DND-41 (cell line): ENCODE measurements at regions not wholly inside any gene's neighbourhood (a gene's known extent, or its start where the extent isn't known, plus 50 kb on each side); places are given as distances from the start of the nearest gene placed in this dataset.

ENCODE experiments used
- CTCF ChIP-seq: IDR thresholded peaks from 2 replicates; pipeline ENCODE4 v1.5.1; 2012; ENCODE audit warnings: borderline replicate concordance, low read length, moderate library complexity, mild to moderate bottlenecking; ENCODE audit not compliant: poor library complexity, severe bottlenecking; ENCODE audit errors: extremely low read depth
- EZH2 ChIP-seq: IDR thresholded peaks from 3 replicates; pipeline ENCODE4 v1.6.1; 2012; ENCODE audit warnings: borderline replicate concordance, low read depth, mild to moderate bottlenecking, moderate library complexity, low read length, inconsistent platforms; ENCODE audit not compliant: severe bottlenecking

GRCh38 chr13:40288259-40288658, 378.2 kb downstream of the FOXO1 start:
- TF ChIP-seq EZH2 = no peak
- TF ChIP-seq CTCF = no peak
